Endothelial cell of umbilical vein (primary cell): ENCODE measurements at regions not wholly inside any gene's neighbourhood (a gene's known extent, or its start where the extent isn't known, plus 50 kb on each side); places are given as distances from the start of the nearest gene placed in this dataset.

Experiments used
- BruUV-seq: library from RNA; stranded (reverse); fragments of 400-500 nt; replicated peaks from 2 replicates; lab custom pipeline; 2021; lab: Mats Ljungman, UMichigan
- CTCF ChIA-PET: fragments of 300-600, 350-600 bp; sonication (Branson Sonifier 250); formaldehyde crosslinking; loops from one replicate; lab custom pipeline; 2021; ENCODE audit warnings: antibody characterized with exemption, inconsistent platforms; lab: Charles Lee
- POLR2A ChIA-PET: fragments of 300-600, 350-600 bp; sonication (Branson Sonifier 250); formaldehyde crosslinking; loops from one replicate; lab custom pipeline; 2021; ENCODE audit warnings: antibody characterized with exemption, inconsistent platforms; lab: Charles Lee
- DNase-seq: peaks from one replicate; pipeline ENCODE4 v3.0.0-alpha.2; 2011; ENCODE audit warnings: low read depth, low spot score
- FAIRE-seq: peaks from 2 replicates; lab custom pipeline; 2011; peaks lifted over from hg19 to GRCh38; lab: Jason Lieb, UNC
- H2AFZ ChIP-seq: 2 replicates; pipeline ENCODE4 v1.6.0; 2012; ENCODE audit warnings: low read depth, low read length, control low read depth, inconsistent platforms
- H3K27ac ChIP-seq: 2 replicates; pipeline ENCODE4 v1.5.1; 2011; ENCODE audit warnings: low read depth, mild to moderate bottlenecking, control low read depth, low read length, moderate library complexity; ENCODE audit not compliant: insufficient read depth
- H3K27me3 ChIP-seq, 2 experiments: 2 replicates each; pipeline versions ENCODE4 v1.6.0 to v1.6.1; 2011; ENCODE audit warnings: low read length in 2 of 2, mixed read lengths in 1 of 2; ENCODE audit not compliant: control insufficient read depth in 2 of 2, insufficient read depth in 2 of 2
- H3K36me3 ChIP-seq, 2 experiments: 2 replicates in 1 of 2; 3 replicates in 1 of 2; pipeline ENCODE4 v1.5.1; 2011; ENCODE audit warnings: low read length in 2 of 2, mild to moderate bottlenecking in 1 of 2, moderate library complexity in 1 of 2; ENCODE audit not compliant: control insufficient read depth in 2 of 2, insufficient read depth in 2 of 2; ENCODE audit errors: extremely low read depth in 1 of 2
- H3K4me1 ChIP-seq: 3 replicates; pipeline ENCODE4 v1.5.1; 2011; ENCODE audit warnings: mild to moderate bottlenecking, low read length; ENCODE audit not compliant: control insufficient read depth, insufficient read depth; ENCODE audit errors: extremely low read depth
- H3K4me2 ChIP-seq: 2 replicates; pipeline ENCODE4 v1.6.1; 2011; ENCODE audit warnings: low read length, control low read depth, mixed read lengths; ENCODE audit not compliant: insufficient read depth
- H3K4me3 ChIP-seq, 3 experiments: fragments of 200-600 bp in 1 of 3; sonication (generic), shearing (Covaris generic) in 1 of 3; replicated peaks in 1 of 3; 2 replicates each; pipeline ENCODE4 v1.5.1; 2011 to 2016; ENCODE audit warnings: control low read depth in 3 of 3, low read length in 3 of 3, mild to moderate bottlenecking in 2 of 3, inconsistent platforms in 1 of 3, low read depth in 1 of 3, moderate library complexity in 1 of 3; ENCODE audit not compliant: insufficient read depth in 1 of 3
- H3K79me2 ChIP-seq: 2 replicates; pipeline ENCODE4 v1.6.0; 2012; ENCODE audit warnings: low read length, inconsistent platforms; ENCODE audit not compliant: control insufficient read depth, insufficient read depth
- H3K9ac ChIP-seq: replicated peaks from 2 replicates; pipeline ENCODE3; 2011; ENCODE audit warnings: low read length, control low read depth; ENCODE audit not compliant: insufficient read depth; ENCODE audit errors: extremely low read depth
- H3K9me1 ChIP-seq: replicated peaks from 3 replicates; pipeline ENCODE4 v1.6.0; 2011; ENCODE audit warnings: mild to moderate bottlenecking, low read length; ENCODE audit not compliant: control insufficient read depth, insufficient read depth; ENCODE audit errors: extremely low read depth
- H3K9me3 ChIP-seq: replicated peaks from 2 replicates; pipeline ENCODE4 v1.5.1; 2012; ENCODE audit warnings: low read length, inconsistent platforms; ENCODE audit not compliant: control insufficient read depth, insufficient read depth
- H4K20me1 ChIP-seq: replicated peaks from 2 replicates; pipeline ENCODE3; 2011; ENCODE audit warnings: mild to moderate bottlenecking, low read length; ENCODE audit not compliant: control insufficient read depth, insufficient read depth; ENCODE audit errors: extremely low read depth
- CTCF ChIP-seq, 2 donors: IDR thresholded peaks; 1 replicate in 1 of 2; 2 replicates in 1 of 2; pipeline ENCODE4 v1.5.1; 2011; ENCODE audit warnings: low read length in 2 of 2, mild to moderate bottlenecking in 2 of 2, moderate library complexity in 2 of 2, control low read depth in 1 of 2, inconsistent platforms in 1 of 2, low read depth in 1 of 2; ENCODE audit not compliant: insufficient read depth in 1 of 2; ENCODE audit errors: extremely low read depth in 1 of 2
- EZH2 ChIP-seq: IDR thresholded peaks from 2 replicates; pipeline ENCODE4 v1.6.1; 2012; ENCODE audit warnings: borderline replicate concordance, low read depth, mild to moderate bottlenecking, moderate library complexity, low read length, inconsistent platforms; ENCODE audit not compliant: severe bottlenecking
- FOS ChIP-seq: IDR thresholded peaks from 2 replicates; pipeline ENCODE4 v1.6.1; 2011; ENCODE audit warnings: mild to moderate bottlenecking, low read length, moderate library complexity, borderline replicate concordance; ENCODE audit not compliant: insufficient read depth
- GATA2 ChIP-seq: IDR thresholded peaks from 2 replicates; pipeline ENCODE4 v1.7.0; 2011; ENCODE audit warnings: low read depth, mild to moderate bottlenecking, moderate library complexity, mixed read lengths, low read length; ENCODE audit not compliant: insufficient read length, insufficient read depth
- JUN ChIP-seq: IDR thresholded peaks from 2 replicates; pipeline ENCODE4 v1.6.1; 2011; ENCODE audit warnings: borderline replicate concordance, low read depth; ENCODE audit not compliant: insufficient read length, insufficient read depth
- MAX ChIP-seq: IDR thresholded peaks from 2 replicates; pipeline ENCODE4 v1.6.1; 2011; ENCODE audit not compliant: insufficient read depth, insufficient read length
- MYC ChIP-seq: IDR thresholded peaks from one replicate; pipeline ENCODE4 v1.6.1; 2011; ENCODE audit warnings: mild to moderate bottlenecking, low read depth, low read length
- POLR2A ChIP-seq: IDR thresholded peaks from 2 replicates; pipeline ENCODE4 v1.6.1; 2012; ENCODE audit warnings: low read depth, mild to moderate bottlenecking, control low read depth, low read length
- POLR2AphosphoS5 ChIP-seq: IDR thresholded peaks from 2 replicates; pipeline ENCODE4 v1.6.1; 2012; ENCODE audit warnings: low read depth, mild to moderate bottlenecking, control low read depth, low read length, moderate library complexity; ENCODE audit not compliant: insufficient read depth
- dilution Hi-C: fragments of 300-500 bp; cut with MboI; formaldehyde crosslinking; loops from one replicate; pipeline ENCODE4 v1.15.0; 2019; ENCODE audit warnings: low sequenced_read_pairs; ENCODE audit not compliant: extremely low pct_ligation_motif_present
- intact Hi-C: fragments of 100-400 bp; cut with micrococcal nuclease; formaldehyde crosslinking; loops from one replicate; pipeline ENCODE4 v1.10.0; 2022

- H2AFZ ChIP-seq, result no peak overlapping the region
These were observed 169.5 kb upstream of the COL8A1 start for GRCh38 chr3:99468918-99469317.

More at GRCh38 chr3:99468918-99469317, 169.5 kb upstream of the COL8A1 start:
- DNase-seq (no peak), FAIRE-seq (no peak)
- TF ChIP-seq FOS (no peak), CTCF (IDR thresholded peaks at IDR 0.05; ENCODE audit: extremely low read depth in 1 of 2, insufficient read depth in 1 of 2, low read depth in 1 of 2, low read length in 2 of 2) (no peak), MAX (no peak), MYC (no peak), POLR2AphosphoS5 (no peak), JUN (no peak), GATA2 (no peak), POLR2A (no peak), EZH2 (no peak)
- dilution Hi-C loops (no loop called here), intact Hi-C loops (no loop called here)
- no TSS peak for BruUV-seq
- Histone ChIP-seq H3K4me3 (no peak overlapping the region), H3K4me1 (no peaks in the 10 kb centered on the region), H3K79me2 (no peaks in the 10 kb centered on the region), H3K9me3 (no peaks in the 10 kb centered on the region), H3K9me1 (no peaks in the 10 kb centered on the region), H3K9ac (no peak overlapping the region), H3K4me2 (no peak overlapping the region), H3K36me3 (no peaks in the 10 kb centered on the region), H4K20me1 (no peaks in the 10 kb centered on the region), H3K27ac (no peak overlapping the region), H3K27me3 (no peaks in the 10 kb centered on the region)
- ChIA-PET CTCF (interaction anchor here (2.0 kb wide), 1 partner anchor 11 kb away, joined by 5 read pairs; no protein-coding TSS in a partner anchor), POLR2A (no interaction called here)
